ENCODE measurements at regions not wholly inside any gene's neighbourhood (a gene's known extent, or its start where the extent isn't known, plus 50 kb on each side); places are given as distances from the start of the nearest gene placed in this dataset.

- H3K9me3 ChIP-seq (replicated peaks in 1 of 2; ENCODE audit: control insufficient read depth in 1 of 2, insufficient read depth in 1 of 2, low read length in 2 of 2): no peaks in the 10 kb centered on the region
- intact Hi-C loops (cut with micrococcal nuclease): no loop called here
Observed at GRCh38 chr18:73355121-73355520, 487.3 kb upstream of the NETO1 start.

GRCh38 chr18:73352546-73352945 is 484.8 kb upstream of the NETO1 start:
- DNase-seq: no peak
- Mint-ChIP-seq H3K4me1 (no peaks in the 10 kb centered on the region), H3K27me3 (ENCODE audit: low read depth in 3 of 3) (peaks cover 0 to 2% (median 0%) of the 10 kb centered on the region in 3 donors), H3K36me3 (no peaks in the 10 kb centered on the region), H3K4me3 (no peak overlapping the region), H3K9me3 (no peaks in the 10 kb centered on the region), H3K27ac (no peak overlapping the region)
- no peak for TF ChIP-seq CTCF (IDR thresholded peaks at IDR 0.05)
- no peaks in the 10 kb centered on the region for H4K20me1 ChIP-seq (ENCODE audit: insufficient read depth, low read length)
- no peak overlapping the region for H2AFZ ChIP-seq (ENCODE audit: insufficient read depth, low read depth, low read length, poor library complexity, severe bottlenecking)
- 63% methylated on average over 1 of the region's 1 CpG for WGBS (ENCODE audit: insufficient coverage)
- H3K4me1 ChIP-seq (ENCODE audit: control insufficient read depth in 1 of 2, insufficient read depth in 2 of 2, low read length in 2 of 2): no peaks in the 10 kb centered on the region
- no peak overlapping the region for H3K9ac ChIP-seq (ENCODE audit: insufficient read depth, low read length, poor library complexity, severe bottlenecking)
- no peaks in the 10 kb centered on the region for H3K36me3 ChIP-seq (replicated peaks in 1 of 2; ENCODE audit: control insufficient read depth in 1 of 2, insufficient read depth in 2 of 2, low read length in 2 of 2)
- intact Hi-C loops (cut with micrococcal nuclease): no loop called here
- no peaks in the 10 kb centered on the region for H3K27me3 ChIP-seq (ENCODE audit: control insufficient read depth in 2 of 2, insufficient read depth in 2 of 2, low read length in 2 of 2)
- H3K4me2 ChIP-seq (replicated peaks; ENCODE audit: extremely low read depth, low read length, poor library complexity, severe bottlenecking): no peak overlapping the region
- no peak overlapping the region for H3K27ac ChIP-seq (ENCODE audit: low read depth in 1 of 2, low read length in 2 of 2)
- no peak overlapping the region for H3K4me3 ChIP-seq (replicated peaks in 1 of 3; ENCODE audit: low read depth in 2 of 3, low read length in 3 of 3)
- H3K9me3 ChIP-seq (replicated peaks in 1 of 2; ENCODE audit: control insufficient read depth in 1 of 2, insufficient read depth in 1 of 2, low read length in 2 of 2): no peaks in the 10 kb centered on the region
- no peaks in the 10 kb centered on the region for H3K79me2 ChIP-seq (ENCODE audit: insufficient read depth, low read length)

More at GRCh38 chr18:73355121-73355520, 487.3 kb upstream of the NETO1 start:
- Mint-ChIP-seq H3K27ac (no peak overlapping the region), H3K9me3 (no peaks in the 10 kb centered on the region), H3K4me1 (no peaks in the 10 kb centered on the region), H3K4me3 (no peak overlapping the region), H3K27me3 (ENCODE audit: low read depth in 3 of 3) (peaks cover 0 to 2% (median 2%) of the 10 kb centered on the region in 3 donors), H3K36me3 (no peaks in the 10 kb centered on the region)
- no peak for DNase-seq
- no peaks in the 10 kb centered on the region for H3K79me2 ChIP-seq (ENCODE audit: insufficient read depth, low read length)
- H3K4me3 ChIP-seq (replicated peaks in 1 of 3; ENCODE audit: low read depth in 2 of 3, low read length in 3 of 3): no peak overlapping the region
- no peak for TF ChIP-seq CTCF (IDR thresholded peaks at IDR 0.05)
- H4K20me1 ChIP-seq (ENCODE audit: insufficient read depth, low read length): no peaks in the 10 kb centered on the region
- no peak overlapping the region for H3K9ac ChIP-seq (ENCODE audit: insufficient read depth, low read length, poor library complexity, severe bottlenecking)
- no peaks in the 10 kb centered on the region for H3K36me3 ChIP-seq (replicated peaks in 1 of 2; ENCODE audit: control insufficient read depth in 1 of 2, insufficient read depth in 2 of 2, low read length in 2 of 2)
- no peak overlapping the region for H3K27ac ChIP-seq (ENCODE audit: low read depth in 1 of 2, low read length in 2 of 2)
- no peaks in the 10 kb centered on the region for H3K4me1 ChIP-seq (ENCODE audit: control insufficient read depth in 1 of 2, insufficient read depth in 2 of 2, low read length in 2 of 2)
- no CpG with 5 or more reads among the region's 1 CpG for WGBS (ENCODE audit: insufficient coverage)
- H3K27me3 ChIP-seq (ENCODE audit: control insufficient read depth in 2 of 2, insufficient read depth in 2 of 2, low read length in 2 of 2): no peaks in the 10 kb centered on the region
- H3K4me2 ChIP-seq (replicated peaks; ENCODE audit: extremely low read depth, low read length, poor library complexity, severe bottlenecking): no peak overlapping the region
- H2AFZ ChIP-seq (ENCODE audit: insufficient read depth, low read depth, low read length, poor library complexity, severe bottlenecking): no peak overlapping the region

All from CD14-positive monocyte (primary cell).